ENCODE measurements at regions not wholly inside any gene's neighbourhood (a gene's known extent, or its start where the extent isn't known, plus 50 kb on each side); places are given as distances from the start of the nearest gene placed in this dataset.

GRCh38 chr2:19132967-19133366 is 225.5 kb downstream of the OSR1 start:
- CTCF ChIA-PET = no interaction called here
- no peak for DNase-seq

GRCh38 chr2:19131871-19132270 is 226.6 kb downstream of the OSR1 start:
- no peaks in the 10 kb centered on the region for H3K36me3 Mint-ChIP-seq
- Histone ChIP-seq H3K36me3 (ENCODE audit: control insufficient read depth in 2 of 3, insufficient read depth in 3 of 3, low read length in 3 of 3) (no peaks in the 10 kb centered on the region), H3K9me3 (ENCODE audit: control insufficient read depth in 2 of 3, low read length in 3 of 3) (no peaks in the 10 kb centered on the region), H3K4me1 (ENCODE audit: control insufficient read depth in 2 of 2, insufficient read depth in 2 of 2, low read length in 2 of 2) (no peaks in the 10 kb centered on the region), H3K27me3 (ENCODE audit: control insufficient read depth in 2 of 2, insufficient read depth in 2 of 2, low read length in 2 of 2) (no peaks in the 10 kb centered on the region), H3K27ac (ENCODE audit: low read depth, low read length) (no peak overlapping the region), H3K4me3 (ENCODE audit: low read length) (no peak overlapping the region)
- no peak overlapping the region for H3K4me3 Mint-ChIP-seq
- ChIA-PET CTCF (no interaction called here), POLR2A (no interaction called here)
- no peaks in the 10 kb centered on the region for H3K27me3 Mint-ChIP-seq
- peaks cover 0 to 5% (median 0%) of the 10 kb centered on the region in 7 donors for H3K4me1 Mint-ChIP-seq
- H3K27ac Mint-ChIP-seq = no peak overlapping the region
- DNase-seq = no peak
- intact Hi-C loops (cut with micrococcal nuclease) = no loop called here
- peaks cover 0 to 6% (median 0%) of the 10 kb centered on the region in 11 donors for H3K9me3 Mint-ChIP-seq
- no peak for ATAC-seq

More at GRCh38 chr2:19132967-19133366, 225.5 kb downstream of the OSR1 start:
- no peaks in the 10 kb centered on the region for H3K27me3 Mint-ChIP-seq
- no peak for ATAC-seq
- H3K27ac Mint-ChIP-seq = no peak overlapping the region
- no peak overlapping the region for H3K4me3 Mint-ChIP-seq
- peaks cover 0 to 6% (median 0%) of the 10 kb centered on the region in 11 donors for H3K9me3 Mint-ChIP-seq
- H3K36me3 Mint-ChIP-seq = no peaks in the 10 kb centered on the region
- POLR2A ChIA-PET = no interaction called here
- intact Hi-C loops (cut with micrococcal nuclease) = no loop called here
- Histone ChIP-seq H3K9me3 (ENCODE audit: control insufficient read depth in 2 of 3, low read length in 3 of 3) (no peaks in the 10 kb centered on the region), H3K27me3 (ENCODE audit: control insufficient read depth in 2 of 2, insufficient read depth in 2 of 2, low read length in 2 of 2) (no peaks in the 10 kb centered on the region), H3K4me1 (ENCODE audit: control insufficient read depth in 2 of 2, insufficient read depth in 2 of 2, low read length in 2 of 2) (no peaks in the 10 kb centered on the region), H3K4me3 (ENCODE audit: low read length) (no peak overlapping the region), H3K36me3 (ENCODE audit: control insufficient read depth in 2 of 3, insufficient read depth in 3 of 3, low read length in 3 of 3) (no peaks in the 10 kb centered on the region), H3K27ac (ENCODE audit: low read depth, low read length) (no peak overlapping the region)
- peaks cover 0 to 5% (median 0%) of the 10 kb centered on the region in 7 donors for H3K4me1 Mint-ChIP-seq

- ChIA-PET CTCF (no interaction called here), POLR2A (no interaction called here)
- no peak for ATAC-seq
- Mint-ChIP-seq H3K36me3 (peaks cover 0 to 2% (median 0%) of the 10 kb centered on the region in 5 donors), H3K27me3 (no peaks in the 10 kb centered on the region), H3K9me3 (peaks cover 0 to 6% (median 0%) of the 10 kb centered on the region in 11 donors), H3K27ac (no peak overlapping the region), H3K4me3 (no peak overlapping the region), H3K4me1 (peaks cover 0 to 5% (median 0%) of the 10 kb centered on the region in 7 donors)
- no peak overlapping the region for H3K4me3 ChIP-seq (ENCODE audit: low read length)
- intact Hi-C loops (cut with micrococcal nuclease) = no loop called here
- no peaks in the 10 kb centered on the region for H3K27me3 ChIP-seq (ENCODE audit: control insufficient read depth in 2 of 2, insufficient read depth in 2 of 2, low read length in 2 of 2)
- no peak overlapping the region for H3K27ac ChIP-seq (ENCODE audit: low read depth, low read length)
- no peaks in the 10 kb centered on the region for H3K4me1 ChIP-seq (ENCODE audit: control insufficient read depth in 2 of 2, insufficient read depth in 2 of 2, low read length in 2 of 2)
- no peak for DNase-seq
- no peaks in the 10 kb centered on the region for H3K36me3 ChIP-seq (ENCODE audit: control insufficient read depth in 2 of 3, insufficient read depth in 3 of 3, low read length in 3 of 3)
- no peaks in the 10 kb centered on the region for H3K9me3 ChIP-seq (ENCODE audit: control insufficient read depth in 2 of 3, low read length in 3 of 3)
Observed at GRCh38 chr2:19128148-19128547, 230.3 kb downstream of the OSR1 start.

DNA sequence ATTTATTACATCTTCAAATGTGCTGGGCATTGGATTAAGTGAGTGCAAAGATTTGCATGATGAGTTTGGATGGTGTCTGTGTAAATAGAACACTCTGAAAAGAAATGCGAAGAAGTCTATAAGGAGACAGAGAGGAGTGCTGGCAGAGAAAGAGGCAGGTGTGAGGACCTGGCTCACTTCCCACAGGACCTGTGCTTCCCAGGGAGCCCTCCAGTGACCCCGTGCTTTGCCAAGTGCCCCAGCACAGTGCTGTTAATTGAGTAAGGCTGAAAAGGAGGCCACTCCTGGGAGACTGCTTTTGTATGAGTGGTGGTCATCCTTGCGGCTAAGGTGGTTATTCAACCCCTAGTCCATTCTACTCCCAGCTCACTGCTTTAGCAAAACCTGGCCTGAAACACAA is 230.8 kb downstream of the OSR1 start:
- DNase-seq = no peak
- Mint-ChIP-seq H3K36me3 (peaks cover 0 to 3% (median 0%) of the 10 kb centered on the region in 5 donors), H3K27me3 (no peaks in the 10 kb centered on the region), H3K4me3 (no peak overlapping the region), H3K4me1 (peaks cover 0 to 5% (median 0%) of the 10 kb centered on the region in 7 donors), H3K9me3 (peaks cover 0 to 6% (median 0%) of the 10 kb centered on the region in 11 donors), H3K27ac (no peak overlapping the region)
- H3K27me3 ChIP-seq (ENCODE audit: control insufficient read depth in 2 of 2, insufficient read depth in 2 of 2, low read length in 2 of 2) = no peaks in the 10 kb centered on the region
- ChIA-PET POLR2A (no interaction called here), CTCF (no interaction called here)
- ATAC-seq = no peak
- no peaks in the 10 kb centered on the region for H3K4me1 ChIP-seq (ENCODE audit: control insufficient read depth in 2 of 2, insufficient read depth in 2 of 2, low read length in 2 of 2)
- no peaks in the 10 kb centered on the region for H3K36me3 ChIP-seq (ENCODE audit: control insufficient read depth in 2 of 3, insufficient read depth in 3 of 3, low read length in 3 of 3)
- no peak overlapping the region for H3K27ac ChIP-seq (ENCODE audit: low read depth, low read length)
- H3K4me3 ChIP-seq (ENCODE audit: low read length) = no peak overlapping the region
- no peaks in the 10 kb centered on the region for H3K9me3 ChIP-seq (ENCODE audit: control insufficient read depth in 2 of 3, low read length in 3 of 3)
- intact Hi-C loops (cut with micrococcal nuclease) = no loop called here

DNA sequence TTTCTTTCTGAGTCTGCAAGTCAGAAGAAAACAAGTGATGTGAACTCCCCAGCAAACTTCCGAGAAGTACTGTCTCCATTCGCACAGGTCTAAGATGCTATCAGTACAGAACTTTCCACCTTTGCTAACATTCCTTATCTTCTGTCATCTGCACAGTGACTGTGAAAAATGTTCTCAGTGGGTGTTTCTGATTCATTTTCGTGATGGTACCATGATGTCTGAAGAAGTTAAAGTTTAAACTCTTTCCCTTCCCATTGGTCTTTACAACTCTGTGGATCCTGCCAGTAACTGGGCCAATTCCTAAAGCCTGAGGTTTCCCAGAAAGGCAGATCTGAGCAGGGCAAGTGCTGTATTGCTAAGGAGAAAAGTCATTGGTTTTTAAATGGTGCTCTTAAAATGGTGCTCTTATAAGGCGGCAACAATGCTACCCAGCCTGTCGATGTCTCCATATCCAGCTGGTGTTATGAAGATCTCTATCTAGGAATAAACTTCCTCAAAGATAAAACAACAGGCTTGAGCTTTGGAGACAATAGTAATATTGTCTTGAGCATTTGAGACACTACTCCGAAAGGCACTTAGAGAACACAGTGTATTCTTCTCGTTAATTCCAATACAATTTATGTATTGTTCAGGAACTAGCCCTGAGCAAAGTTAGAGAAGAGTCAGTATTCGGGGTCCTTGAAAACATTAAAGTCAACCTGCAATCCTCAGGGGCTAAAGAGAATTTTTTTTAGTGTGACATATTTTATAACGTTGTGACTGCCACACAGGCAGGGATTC is 232.3 kb downstream of the OSR1 start:
- H3K9me3 Mint-ChIP-seq = peaks cover 0 to 6% (median 0%) of the 10 kb centered on the region in 11 donors
- DNase-seq (no peak), ATAC-seq (no peak)
- Histone ChIP-seq H3K4me3 (ENCODE audit: low read length) (no peak overlapping the region), H3K4me1 (ENCODE audit: control insufficient read depth in 2 of 2, insufficient read depth in 2 of 2, low read length in 2 of 2) (no peaks in the 10 kb centered on the region), H3K36me3 (ENCODE audit: control insufficient read depth in 2 of 3, insufficient read depth in 3 of 3, low read length in 3 of 3) (no peaks in the 10 kb centered on the region), H3K27ac (ENCODE audit: low read depth, low read length) (no peak overlapping the region), H3K27me3 (ENCODE audit: control insufficient read depth in 2 of 2, insufficient read depth in 2 of 2, low read length in 2 of 2) (no peaks in the 10 kb centered on the region), H3K9me3 (ENCODE audit: control insufficient read depth in 2 of 3, low read length in 3 of 3) (no peaks in the 10 kb centered on the region)
- H3K4me1 Mint-ChIP-seq = peaks cover 0 to 4% (median 0%) of the 10 kb centered on the region in 7 donors
- ChIA-PET CTCF (no interaction called here), POLR2A (no interaction called here)
- no peaks in the 10 kb centered on the region for H3K27me3 Mint-ChIP-seq
- no peak overlapping the region for H3K27ac Mint-ChIP-seq
- H3K36me3 Mint-ChIP-seq = peaks cover 0 to 4% (median 0%) of the 10 kb centered on the region in 5 donors
- H3K4me3 Mint-ChIP-seq = no peak overlapping the region
- intact Hi-C loops (cut with micrococcal nuclease) = no loop called here

GRCh38 chr2:19124135-19124534 is 234.3 kb downstream of the OSR1 start:
- H3K9me3 ChIP-seq (ENCODE audit: control insufficient read depth in 2 of 3, low read length in 3 of 3) = no peaks in the 10 kb centered on the region
- Mint-ChIP-seq H3K9me3 (peaks cover 0 to 2% (median 0%) of the 10 kb centered on the region in 11 donors), H3K4me1 (no peaks in the 10 kb centered on the region), H3K36me3 (peaks cover 0 to 7% (median 0%) of the 10 kb centered on the region in 5 donors), H3K27ac (no peak overlapping the region), H3K4me3 (no peak overlapping the region), H3K27me3 (no peaks in the 10 kb centered on the region)
- H3K27ac ChIP-seq (ENCODE audit: low read depth, low read length) = no peak overlapping the region
- no peaks in the 10 kb centered on the region for H3K27me3 ChIP-seq (ENCODE audit: control insufficient read depth in 2 of 2, insufficient read depth in 2 of 2, low read length in 2 of 2)
- ChIA-PET CTCF (no interaction called here), POLR2A (no interaction called here)
- no peaks in the 10 kb centered on the region for H3K4me1 ChIP-seq (ENCODE audit: control insufficient read depth in 2 of 2, insufficient read depth in 2 of 2, low read length in 2 of 2)
- intact Hi-C loops (cut with micrococcal nuclease) = no loop called here
- ATAC-seq = no peak
- H3K36me3 ChIP-seq (ENCODE audit: control insufficient read depth in 2 of 3, insufficient read depth in 3 of 3, low read length in 3 of 3) = no peaks in the 10 kb centered on the region
- H3K4me3 ChIP-seq (ENCODE audit: low read length) = no peak overlapping the region
- DNase-seq = no peak

DNA sequence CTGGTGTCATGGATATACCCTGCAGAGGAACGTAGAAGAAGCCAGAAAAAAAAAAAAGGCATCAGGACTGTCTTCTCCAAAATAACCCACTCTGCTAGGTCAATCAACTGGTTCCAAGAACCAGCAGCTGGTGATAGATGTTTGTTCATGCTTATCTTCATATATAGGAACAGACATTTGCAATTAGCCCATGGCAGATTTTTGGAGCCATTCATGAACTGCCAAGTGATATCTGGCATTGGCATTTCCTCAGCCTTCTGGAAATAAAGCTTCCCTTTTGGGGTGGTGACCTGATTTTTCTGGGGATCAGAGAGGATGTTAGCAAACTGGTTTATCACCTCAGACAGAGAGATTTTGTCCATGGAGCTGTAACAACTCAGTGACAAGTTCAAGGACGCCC is 234.9 kb downstream of the OSR1 start:
- no peaks in the 10 kb centered on the region for H3K9me3 ChIP-seq (ENCODE audit: control insufficient read depth in 2 of 3, low read length in 3 of 3)
- no peak for DNase-seq
- H3K9me3 Mint-ChIP-seq = peaks cover 0 to 2% (median 0%) of the 10 kb centered on the region in 11 donors
- ChIA-PET POLR2A (no interaction called here), CTCF (no interaction called here)
- intact Hi-C loops (cut with micrococcal nuclease) = no loop called here
- no peak overlapping the region for H3K27ac ChIP-seq (ENCODE audit: low read depth, low read length)
- peaks cover 0 to 7% (median 0%) of the 10 kb centered on the region in 5 donors for H3K36me3 Mint-ChIP-seq
- no peaks in the 10 kb centered on the region for H3K4me1 Mint-ChIP-seq
- H3K4me3 Mint-ChIP-seq = no peak overlapping the region
- H3K27ac Mint-ChIP-seq = no peak overlapping the region
- no peaks in the 10 kb centered on the region for H3K27me3 ChIP-seq (ENCODE audit: control insufficient read depth in 2 of 2, insufficient read depth in 2 of 2, low read length in 2 of 2)
- H3K36me3 ChIP-seq (ENCODE audit: control insufficient read depth in 2 of 3, insufficient read depth in 3 of 3, low read length in 3 of 3) = no peaks in the 10 kb centered on the region
- H3K4me3 ChIP-seq (ENCODE audit: low read length) = no peak overlapping the region
- H3K27me3 Mint-ChIP-seq = no peaks in the 10 kb centered on the region
- H3K4me1 ChIP-seq (ENCODE audit: control insufficient read depth in 2 of 2, insufficient read depth in 2 of 2, low read length in 2 of 2) = no peaks in the 10 kb centered on the region
- no peak for ATAC-seq
